ENCODE measurements at regions not wholly inside any gene's neighbourhood (a gene's known extent, or its start where the extent isn't known, plus 50 kb on each side); places are given as distances from the start of the nearest gene placed in this dataset.

GRCh38 chr4:101515099-101515498 lies 167.8 kb upstream of the PPP3CA start:
- no peak for TF ChIP-seq POLR2A (IDR thresholded peaks at IDR 0.05; ENCODE audit: low read length)
- no peak for TF ChIP-seq CBX8 (IDR thresholded peaks at IDR 0.05)
- TF ChIP-seq CTCF (IDR thresholded peaks at IDR 0.05) = no peak
- TF ChIP-seq RAD21 (conservative IDR thresholded peaks at IDR 0.05 in 1 of 2, IDR thresholded peaks at IDR 0.05 in 1 of 2) = no peak
- no peak for TF ChIP-seq KDM5A (IDR thresholded peaks at IDR 0.05)
- no peak for TF ChIP-seq ZC3H11A (IDR thresholded peaks at IDR 0.05)
- TF ChIP-seq RFX5 (IDR thresholded peaks at IDR 0.05) = no peak
- no peak for TF ChIP-seq NR3C1 (IDR thresholded peaks at IDR 0.05)
- no peak for TF ChIP-seq USF2 (IDR thresholded peaks at IDR 0.05)
- no peak for TF ChIP-seq MYC (IDR thresholded peaks at IDR 0.05; ENCODE audit: borderline replicate concordance, low read length)
- TF ChIP-seq FOSL2 (IDR thresholded peaks at IDR 0.05) = no peak
- TF ChIP-seq FOSL2 (CRISPR knock-in tag; IDR thresholded peaks at IDR 0.05) = no peak
- TF ChIP-seq REST (IDR thresholded peaks at IDR 0.05) = no peak
- no peak for TF ChIP-seq JUNB (IDR thresholded peaks at IDR 0.05)
